Spleen (tissue), 7 donors: ENCODE measurements at regions not wholly inside any gene's neighbourhood (a gene's known extent, or its start where the extent isn't known, plus 50 kb on each side); places are given as distances from the start of the nearest gene placed in this dataset.

Experiments used
- POLR2A ChIP-seq, 3 donors: fragments of 450-650 bp; IDR thresholded peaks; one replicate each; pipeline ENCODE4 v1.5.1; 2017; ENCODE audit warnings: antibody characterized with exemption in 3 of 3, mild to moderate bottlenecking in 1 of 3
- POLR2AphosphoS5 ChIP-seq, 3 donors: sonication (generic); formaldehyde crosslinking; IDR thresholded peaks; one replicate each; pipeline ENCODE4 v1.5.1; 2017; ENCODE audit warnings: antibody characterized with exemption in 3 of 3
- TF ChIP-seq, protein P1 (sequence below), 11 experiments: fragments of 200-600 bp in 7 of 11; fragments of 450-650 bp in 4 of 11; sonication (generic) in 4 of 11; IDR thresholded peaks in 8 of 11; conservative IDR thresholded peaks in 3 of 11; 1 replicate in 7 of 11; 2 replicates in 4 of 11; pipeline versions ENCODE4 v1.4.0 to v1.8.0; 2016 to 2021; ENCODE audit warnings: antibody characterized with exemption in 11 of 11, inconsistent platforms in 4 of 11, mild to moderate bottlenecking in 1 of 11
- donor health status: DM: no; HTN: no; CAD: no; lungs with moderate emphysema.
- donor health status: DM: no; HTN: no; CAD: no.
- donor health status: DM: no; HTN: no; CAD: no.

DNA sequence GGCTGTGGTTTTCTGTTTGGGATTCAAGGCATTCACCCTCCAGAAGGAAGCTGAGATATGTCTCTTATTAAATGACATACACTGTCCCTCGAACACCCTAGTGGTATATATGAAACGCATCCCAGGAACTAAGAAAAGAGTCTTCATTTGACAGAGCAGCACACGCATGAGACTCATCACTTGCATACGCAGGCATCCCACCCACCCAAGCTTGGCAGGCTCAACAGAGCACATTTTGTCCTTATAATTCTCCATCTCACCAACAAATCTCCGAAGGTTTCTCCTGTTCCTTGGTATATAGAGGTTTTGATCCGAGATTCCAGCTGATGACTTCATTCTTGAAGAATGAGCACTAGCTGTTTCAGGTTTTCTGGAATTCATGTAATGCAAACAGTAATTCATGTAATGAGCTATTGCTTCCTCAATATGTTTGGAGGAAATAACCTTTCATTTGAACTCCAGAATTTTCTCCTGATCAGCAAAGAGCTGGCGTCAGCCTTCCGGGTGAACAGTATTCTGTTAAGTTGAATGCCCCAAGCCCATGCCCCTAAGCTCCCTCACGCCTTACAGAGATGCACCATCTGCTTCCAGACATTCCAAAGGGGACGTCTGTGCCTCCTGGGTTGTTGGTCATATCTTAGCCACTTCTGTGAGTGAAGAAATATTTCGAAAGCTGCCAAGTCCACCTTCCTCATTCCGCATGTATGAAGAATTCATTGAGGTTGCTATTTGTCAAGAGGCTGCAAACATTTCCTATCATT is 66.0 kb upstream of the CDH4 start:
- TF ChIP-seq, protein P1, sequence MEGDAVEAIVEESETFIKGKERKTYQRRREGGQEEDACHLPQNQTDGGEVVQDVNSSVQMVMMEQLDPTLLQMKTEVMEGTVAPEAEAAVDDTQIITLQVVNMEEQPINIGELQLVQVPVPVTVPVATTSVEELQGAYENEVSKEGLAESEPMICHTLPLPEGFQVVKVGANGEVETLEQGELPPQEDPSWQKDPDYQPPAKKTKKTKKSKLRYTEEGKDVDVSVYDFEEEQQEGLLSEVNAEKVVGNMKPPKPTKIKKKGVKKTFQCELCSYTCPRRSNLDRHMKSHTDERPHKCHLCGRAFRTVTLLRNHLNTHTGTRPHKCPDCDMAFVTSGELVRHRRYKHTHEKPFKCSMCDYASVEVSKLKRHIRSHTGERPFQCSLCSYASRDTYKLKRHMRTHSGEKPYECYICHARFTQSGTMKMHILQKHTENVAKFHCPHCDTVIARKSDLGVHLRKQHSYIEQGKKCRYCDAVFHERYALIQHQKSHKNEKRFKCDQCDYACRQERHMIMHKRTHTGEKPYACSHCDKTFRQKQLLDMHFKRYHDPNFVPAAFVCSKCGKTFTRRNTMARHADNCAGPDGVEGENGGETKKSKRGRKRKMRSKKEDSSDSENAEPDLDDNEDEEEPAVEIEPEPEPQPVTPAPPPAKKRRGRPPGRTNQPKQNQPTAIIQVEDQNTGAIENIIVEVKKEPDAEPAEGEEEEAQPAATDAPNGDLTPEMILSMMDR (IDR thresholded peaks at IDR 0.05 in 8 of 11, conservative IDR thresholded peaks at IDR 0.05 in 3 of 11): no peak
- TF ChIP-seq POLR2AphosphoS5 (IDR thresholded peaks at IDR 0.05) (no peak), POLR2A (IDR thresholded peaks at IDR 0.05) (no peak)
